GM12872 (cell line): ENCODE measurements at regions not wholly inside any gene's neighbourhood (a gene's known extent, or its start where the extent isn't known, plus 50 kb on each side); places are given as distances from the start of the nearest gene placed in this dataset.

Source experiments
- CTCF ChIP-seq: IDR thresholded peaks from 3 replicates; pipeline ENCODE4 v1.5.1; 2011; ENCODE audit warnings: low read depth, mild to moderate bottlenecking, low read length, moderate library complexity; ENCODE audit not compliant: insufficient read depth

- TF ChIP-seq CTCF, result no peak
Measured at GRCh38 chr2:176851200-176851888, 361.2 kb upstream of the HNRNPA3 start.

- TF ChIP-seq CTCF, result no peak
Measured at GRCh38 chr2:176851889-176852483, 360.6 kb upstream of the HNRNPA3 start.

- no peak for TF ChIP-seq CTCF
Measured at GRCh38 chr2:176852667-176853066, 359.9 kb upstream of the HNRNPA3 start.

- TF ChIP-seq CTCF, result no peak
Measured at GRCh38 chr2:176854062-176854461, 358.5 kb upstream of the HNRNPA3 start.

- no peak for TF ChIP-seq CTCF
Measured at GRCh38 chr2:176854878-176855277, 357.7 kb upstream of the HNRNPA3 start.

GRCh38 chr2:176856683-176857082 is 355.9 kb upstream of the HNRNPA3 start:
- no peak for TF ChIP-seq CTCF

GRCh38 chr2:176865336-176865735 is 347.3 kb upstream of the HNRNPA3 start:
- no peak for TF ChIP-seq CTCF
